Sigmoid colon (tissue), 4 donors: ENCODE measurements at regions not wholly inside any gene's neighbourhood (a gene's known extent, or its start where the extent isn't known, plus 50 kb on each side); places are given as distances from the start of the nearest gene placed in this dataset.

Experiments used
- POLR2A ChIP-seq, 2 donors: fragments of 450-650 bp; IDR thresholded peaks; one replicate each; pipeline ENCODE4 v1.6.1; 2016; ENCODE audit warnings: antibody characterized with exemption in 2 of 2, mild to moderate bottlenecking in 2 of 2, moderate library complexity in 2 of 2
- POLR2AphosphoS5 ChIP-seq, 4 donors: sonication (generic); formaldehyde crosslinking; IDR thresholded peaks; one replicate each; pipeline ENCODE4 v1.6.1; 2017; ENCODE audit warnings: antibody characterized with exemption in 4 of 4
- TF ChIP-seq, protein P1 (sequence below), 4 experiments: fragments of 450-650 bp in 3 of 4; fragments of 200-600 bp in 1 of 4; IDR thresholded peaks; one replicate each; pipeline ENCODE4 v1.5.1; 2016 to 2019; ENCODE audit warnings: antibody characterized with exemption in 4 of 4, mild to moderate bottlenecking in 3 of 4, moderate library complexity in 2 of 4

DNA sequence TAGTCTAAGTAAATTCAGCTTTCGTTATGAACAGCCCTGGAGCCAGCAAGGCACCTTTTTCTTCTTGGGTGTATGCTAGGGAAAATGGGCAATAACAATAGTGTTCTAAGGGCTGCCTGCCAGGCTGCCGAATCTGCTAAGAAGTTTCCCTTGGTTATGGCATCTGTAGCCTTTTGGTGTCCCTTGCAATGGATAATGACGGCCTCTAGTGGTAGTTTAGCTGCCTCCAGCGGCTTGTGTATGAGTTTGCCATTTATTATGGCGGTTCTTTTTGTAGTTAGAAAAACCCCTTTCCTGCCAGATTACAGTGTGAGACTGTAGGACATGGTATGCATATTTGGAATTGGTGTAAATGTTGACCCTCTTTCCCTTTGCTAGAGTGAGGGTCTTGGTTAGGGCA lies 78.9 kb upstream of the SPIN4 start:
- TF ChIP-seq, protein P1, sequence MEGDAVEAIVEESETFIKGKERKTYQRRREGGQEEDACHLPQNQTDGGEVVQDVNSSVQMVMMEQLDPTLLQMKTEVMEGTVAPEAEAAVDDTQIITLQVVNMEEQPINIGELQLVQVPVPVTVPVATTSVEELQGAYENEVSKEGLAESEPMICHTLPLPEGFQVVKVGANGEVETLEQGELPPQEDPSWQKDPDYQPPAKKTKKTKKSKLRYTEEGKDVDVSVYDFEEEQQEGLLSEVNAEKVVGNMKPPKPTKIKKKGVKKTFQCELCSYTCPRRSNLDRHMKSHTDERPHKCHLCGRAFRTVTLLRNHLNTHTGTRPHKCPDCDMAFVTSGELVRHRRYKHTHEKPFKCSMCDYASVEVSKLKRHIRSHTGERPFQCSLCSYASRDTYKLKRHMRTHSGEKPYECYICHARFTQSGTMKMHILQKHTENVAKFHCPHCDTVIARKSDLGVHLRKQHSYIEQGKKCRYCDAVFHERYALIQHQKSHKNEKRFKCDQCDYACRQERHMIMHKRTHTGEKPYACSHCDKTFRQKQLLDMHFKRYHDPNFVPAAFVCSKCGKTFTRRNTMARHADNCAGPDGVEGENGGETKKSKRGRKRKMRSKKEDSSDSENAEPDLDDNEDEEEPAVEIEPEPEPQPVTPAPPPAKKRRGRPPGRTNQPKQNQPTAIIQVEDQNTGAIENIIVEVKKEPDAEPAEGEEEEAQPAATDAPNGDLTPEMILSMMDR (IDR thresholded peaks at IDR 0.05), result no peak
- no peak for TF ChIP-seq POLR2AphosphoS5 (IDR thresholded peaks at IDR 0.05)
- TF ChIP-seq POLR2A (IDR thresholded peaks at IDR 0.05), result no peak
